ENCODE measurements at regions not wholly inside any gene's neighbourhood (a gene's known extent, or its start where the extent isn't known, plus 50 kb on each side); places are given as distances from the start of the nearest gene placed in this dataset.

DNA sequence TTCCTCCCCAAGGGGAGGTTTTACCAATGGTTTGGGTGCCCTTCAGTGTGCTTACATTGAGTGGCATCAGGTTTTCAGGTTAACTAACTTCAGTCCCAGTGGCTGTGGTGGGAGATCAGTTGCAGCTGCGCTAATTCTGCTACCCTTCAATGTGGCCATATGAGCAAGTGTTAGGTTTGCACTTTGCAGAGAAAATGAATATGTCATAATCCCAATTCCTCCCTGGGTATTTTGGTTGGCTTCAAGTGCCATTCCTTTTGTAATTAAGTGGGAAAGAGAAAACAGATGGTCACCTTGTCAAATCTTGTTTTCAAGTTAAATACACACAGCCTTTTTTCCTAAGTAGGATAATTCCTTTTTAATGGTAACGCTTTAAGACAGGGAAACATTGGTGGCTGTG, 236.2 kb downstream of the TLE4 start:
- DNase-seq (ENCODE audit: low read depth in 2 of 2): no peak

DNA sequence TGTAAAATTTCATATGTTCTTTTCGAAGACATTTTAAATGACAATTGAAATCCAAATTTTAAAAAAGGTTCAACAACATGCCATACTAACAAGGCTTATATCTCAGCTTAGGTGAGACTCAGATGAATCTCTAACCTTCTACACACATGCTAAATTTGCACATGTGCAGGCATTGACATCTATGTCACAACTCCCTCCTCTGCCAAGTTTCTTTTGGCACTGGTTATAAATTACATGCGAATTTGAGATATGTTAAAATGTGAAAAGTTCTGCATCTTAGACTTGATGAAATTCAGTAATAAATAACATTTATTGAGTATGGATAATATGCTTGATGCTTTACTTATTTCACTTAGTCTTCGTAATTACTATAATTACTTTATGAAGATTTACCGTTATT, 234.3 kb downstream of the TLE4 start:
- DNase-seq (ENCODE audit: low read depth in 2 of 2): no peak

GRCh38 chr9:79801459-79801858, 229.7 kb downstream of the TLE4 start:
- DNase-seq (ENCODE audit: low read depth in 2 of 2): no peak

DNA sequence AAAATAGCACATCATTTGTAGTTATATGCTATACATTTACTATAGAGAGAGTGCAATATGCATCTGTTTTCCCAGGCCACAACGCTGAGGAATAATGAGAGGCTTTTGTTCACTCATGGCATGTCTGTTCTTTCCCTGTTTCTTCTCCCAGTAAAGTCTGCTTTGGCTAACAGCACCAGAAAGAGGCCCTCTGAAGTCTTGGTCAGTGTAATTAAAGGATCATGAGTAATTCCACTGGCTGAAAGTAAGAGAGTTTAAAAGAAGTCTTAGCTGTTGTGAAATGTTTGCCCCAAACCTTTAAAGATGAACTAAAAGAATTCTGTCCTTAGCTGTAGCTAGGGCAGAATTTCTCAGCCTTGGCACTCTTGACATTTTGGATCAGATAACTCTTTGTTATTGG, 228.8 kb downstream of the TLE4 start:
- DNase-seq (ENCODE audit: low read depth in 2 of 2): no peak

DNA sequence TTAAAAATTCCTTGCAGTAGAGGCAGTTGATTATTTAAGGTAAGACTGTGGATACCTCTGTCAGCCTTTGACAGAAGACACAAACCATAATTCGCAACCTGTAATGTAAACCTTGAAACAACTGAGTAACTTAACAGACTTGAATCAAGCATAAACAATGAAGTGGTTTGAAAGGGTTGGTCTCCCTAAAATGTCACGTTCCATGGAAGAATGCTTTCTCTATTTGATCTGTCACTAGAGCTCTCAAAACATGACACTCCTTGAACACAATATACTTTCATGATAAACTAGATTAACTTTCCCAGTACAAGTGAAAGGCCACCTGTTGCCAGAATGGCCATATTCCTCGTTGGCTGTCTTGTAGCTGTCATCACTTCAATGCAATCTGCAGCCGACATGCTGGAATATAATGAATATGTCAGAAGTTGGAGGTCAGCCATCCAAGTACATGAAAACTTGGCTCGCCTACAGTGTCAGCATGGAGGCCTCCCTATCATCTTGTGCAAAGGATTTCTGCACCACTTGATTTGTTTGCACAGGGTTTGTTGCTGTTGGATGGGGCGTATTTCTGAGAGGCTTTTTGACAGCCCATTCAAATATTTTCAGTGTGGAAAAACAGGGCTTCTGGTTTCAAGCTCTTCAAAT, 228.0 kb downstream of the TLE4 start:
- DNase-seq (ENCODE audit: low read depth in 2 of 2): no peak

- DNase-seq (ENCODE audit: low read depth in 2 of 2): no peak
Observed at GRCh38 chr9:79798450-79798849, 226.7 kb downstream of the TLE4 start.

- DNase-seq (ENCODE audit: low read depth in 2 of 2): no peak
Observed at GRCh38 chr9:79796411-79796810, 224.6 kb downstream of the TLE4 start.

DNA sequence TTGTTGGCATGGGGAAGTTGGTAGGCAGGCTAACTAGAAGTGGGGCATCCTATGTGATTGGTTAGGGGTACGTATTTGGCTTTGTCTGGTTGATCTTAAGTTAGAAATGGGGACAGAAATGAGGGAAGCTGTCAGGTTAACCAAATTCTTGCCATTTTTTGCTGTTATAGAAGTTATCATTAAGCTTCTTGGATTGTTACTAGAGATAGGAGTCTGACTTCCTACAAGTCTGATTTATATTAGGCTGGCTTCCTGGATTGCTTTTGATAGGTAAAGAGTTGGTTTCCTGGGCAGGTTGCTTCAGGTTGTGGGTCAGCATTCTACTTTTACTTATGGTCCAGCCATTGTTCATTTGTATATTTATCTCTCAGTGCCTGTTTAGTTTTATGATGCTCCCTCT, 216.9 kb downstream of the TLE4 start:
- no peak for DNase-seq (ENCODE audit: low read depth in 2 of 2)

DNA sequence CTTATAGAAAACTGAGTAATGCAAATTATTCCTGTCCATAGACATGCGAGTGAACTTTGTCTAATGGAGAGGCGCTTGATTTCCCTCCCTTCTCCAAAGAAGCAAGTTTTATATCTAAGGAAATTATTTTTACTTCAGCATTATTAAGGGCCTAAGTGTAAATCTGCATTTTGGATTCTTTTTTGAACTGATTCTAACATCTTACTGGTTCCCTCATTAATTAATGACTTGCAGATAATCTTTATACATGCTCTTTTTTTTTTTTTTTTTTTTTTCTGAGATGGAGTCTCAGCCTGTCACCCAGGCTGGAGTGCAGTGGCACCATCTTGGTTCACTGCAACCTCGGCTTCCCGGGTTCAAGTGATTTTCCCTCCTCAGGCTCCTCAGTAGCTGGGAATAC, 209.5 kb downstream of the TLE4 start:
- no peak for DNase-seq (ENCODE audit: low read depth in 2 of 2)

DNA sequence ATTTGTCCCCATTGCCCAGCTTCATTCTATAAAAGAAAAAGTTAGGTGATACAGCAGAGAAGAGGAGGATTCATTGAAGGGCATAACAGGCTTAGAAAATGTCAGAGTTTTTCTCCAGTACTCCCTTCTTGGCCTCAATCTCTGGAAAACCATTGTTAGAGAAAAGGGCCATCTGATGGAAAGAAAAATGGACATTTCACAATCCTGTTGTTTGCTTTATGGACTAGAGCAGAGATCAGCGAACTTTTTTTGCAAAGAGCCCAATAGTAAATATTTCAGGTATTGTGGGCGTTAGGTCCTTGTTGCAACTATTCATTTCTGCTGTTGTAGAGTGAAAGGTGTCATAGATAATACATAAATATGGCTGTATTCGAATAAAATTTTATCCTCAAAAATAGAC, 208.8 kb downstream of the TLE4 start:
- no peak for DNase-seq (ENCODE audit: low read depth in 2 of 2)

GRCh38 chr9:79779901-79780300, 208.1 kb downstream of the TLE4 start:
- no peak for DNase-seq (ENCODE audit: low read depth in 2 of 2)

DNA sequence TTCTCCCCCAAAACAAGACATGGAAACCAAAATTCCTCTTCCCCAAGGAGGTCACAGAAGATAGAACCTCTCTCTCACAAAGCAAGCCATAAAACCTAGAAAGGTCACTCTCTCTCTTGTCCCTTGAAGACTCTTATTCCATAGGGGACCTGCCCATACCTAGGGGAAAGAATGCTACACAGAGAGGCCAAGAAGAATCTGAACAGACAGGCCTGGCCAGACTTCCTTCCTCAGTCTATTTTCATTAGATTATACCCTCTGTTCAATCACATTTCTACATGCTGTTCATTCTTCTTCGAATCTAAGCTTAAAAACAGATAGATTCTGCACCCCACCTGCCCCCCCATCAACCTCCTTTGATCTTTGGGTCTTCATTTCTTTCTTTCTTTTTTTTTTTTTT, 206.8 kb downstream of the TLE4 start:
- no peak for DNase-seq (ENCODE audit: low read depth in 2 of 2)

GRCh38 chr9:79776581-79776980, 204.8 kb downstream of the TLE4 start:
- no peak for DNase-seq (ENCODE audit: low read depth in 2 of 2)

Measured in stimulated activated CD8-positive, alpha-beta memory T cell treated with anti-CD3 and anti-CD28 coated beads, Interleukin-7, amount 100 ng/mL, for 4 hours (primary cell).